HCT116 (cell line): ENCODE measurements at regions not wholly inside any gene's neighbourhood (a gene's known extent, or its start where the extent isn't known, plus 50 kb on each side); places are given as distances from the start of the nearest gene placed in this dataset.

Experiments
- ATAC-seq: fragments of 200-7000 bp; cut with Tn5 transposase; 2 replicates; pipeline ENCODE4 v1.9.1; 2020; ENCODE audit warnings: mild to moderate bottlenecking, moderate library complexity
- BruUV-seq: library from RNA; stranded (reverse); fragments of 400-500 nt; replicated peaks from 2 replicates; lab custom pipeline; 2021; lab: Mats Ljungman, UMichigan
- CTCF ChIA-PET: fragments of 300-600 bp; sonication (Branson Sonifier 250); formaldehyde crosslinking; loops from one replicate; lab custom pipeline; 2021; ENCODE audit warnings: antibody characterized with exemption; lab: Charles Lee
- POLR2A ChIA-PET: fragments of 300-600, 350-600 bp; sonication (Branson Sonifier 250); formaldehyde crosslinking; loops from one replicate; lab custom pipeline; 2021; ENCODE audit warnings: antibody characterized with exemption; lab: Charles Lee
- RAD21 ChIA-PET, 2 experiments: fragments of 300-600 bp; sonication (Branson Sonifier 250); formaldehyde crosslinking; loops; one replicate each; lab custom pipeline; 2023; ENCODE audit warnings: low total read pairs in 2 of 2; ENCODE audit not compliant: uncharacterized antibody in 2 of 2, unreplicated experiment in 2 of 2, low non-redundant PET in 1 of 2; lab: Charles Lee
- DNase-seq: peaks from one replicate; pipeline ENCODE4 v3.0.0-alpha.2; 2010; ENCODE audit warnings: low read depth, low spot score
- H2AFZ ChIP-seq: fragments of 200-600 bp; shearing (Covaris generic), sonication (generic); 2 replicates; pipeline ENCODE4 v1.6.1; 2017; ENCODE audit warnings: low read depth, mixed run types, mixed read lengths, antibody characterized with exemption, low read length; ENCODE audit not compliant: poor library complexity, severe bottlenecking
- H3K27ac ChIP-seq: 2 replicates; pipeline ENCODE4 v1.5.1; 2012; ENCODE audit warnings: low read depth, low read length
- H3K27me3 ChIP-seq: fragments of 200-600 bp; sonication (generic); 2 replicates; pipeline ENCODE4 v1.6.1; 2016; ENCODE audit warnings: mixed run types, low read length, mixed read lengths; ENCODE audit not compliant: insufficient read depth
- H3K36me3 ChIP-seq, 2 experiments: fragments of 200-500 bp in 1 of 2; fragments of 200-600 bp in 1 of 2; sonication (Bioruptor generic) in 1 of 2; sonication (generic) in 1 of 2; 2 replicates each; pipeline versions ENCODE4 v1.5.1 to v1.6.1; 2014 to 2016; ENCODE audit warnings: low read length in 2 of 2, inconsistent platforms in 1 of 2, mixed read lengths in 1 of 2, mixed run types in 1 of 2; ENCODE audit not compliant: insufficient read depth in 2 of 2, control insufficient read depth in 1 of 2
- H3K4me1 ChIP-seq, 2 experiments: fragments of 200-600 bp in 1 of 2; sonication (generic) in 1 of 2; 2 replicates each; pipeline versions ENCODE4 v1.5.1 to v1.6.1; 2012 to 2017; ENCODE audit warnings: low read length in 2 of 2, inconsistent platforms in 1 of 2, mild to moderate bottlenecking in 1 of 2, mixed read lengths in 1 of 2, mixed run types in 1 of 2, moderate library complexity in 1 of 2; ENCODE audit not compliant: insufficient read depth in 2 of 2, control insufficient read depth in 1 of 2
- H3K4me2 ChIP-seq: fragments of 200-600 bp; sonication (generic); 2 replicates; pipeline ENCODE4 v1.6.1; 2017; ENCODE audit warnings: mixed run types, low read length, mixed read lengths
- H3K4me3 ChIP-seq, 2 experiments: fragments of 200-600 bp in 1 of 2; sonication (generic) in 1 of 2; replicated peaks in 1 of 2; 2 replicates each; pipeline ENCODE4 v1.5.1; 2011 to 2016; ENCODE audit warnings: low read length in 2 of 2, control low read depth in 1 of 2, low read depth in 1 of 2, mild to moderate bottlenecking in 1 of 2, mixed read lengths in 1 of 2, mixed run types in 1 of 2
- H3K79me2 ChIP-seq: fragments of 200-600 bp; sonication (generic); 2 replicates; pipeline ENCODE4 v1.6.1; 2017; ENCODE audit warnings: mild to moderate bottlenecking, mixed run types, low read length, moderate library complexity, mixed read lengths; ENCODE audit not compliant: insufficient read depth
- H3K9ac ChIP-seq: fragments of 200-600 bp; sonication (generic); 2 replicates; pipeline ENCODE4 v1.6.1; 2016; ENCODE audit warnings: low read length, mixed read lengths
- H3K9me2 ChIP-seq: fragments of 200-600 bp; sonication (generic), shearing (Covaris generic); 2 replicates; pipeline ENCODE4 v1.6.1; 2017; ENCODE audit warnings: mixed run types, mild to moderate bottlenecking, moderate library complexity; ENCODE audit not compliant: insufficient read depth
- H3K9me3 ChIP-seq, 2 experiments: fragments of 200-500 bp in 1 of 2; fragments of 200-600 bp in 1 of 2; sonication (Bioruptor generic) in 1 of 2; sonication (generic) in 1 of 2; 2 replicates each; pipeline ENCODE4 v1.6.1; 2014 to 2017; ENCODE audit warnings: low read length in 2 of 2, mixed read lengths in 2 of 2, inconsistent platforms in 1 of 2, low read depth in 1 of 2, mild to moderate bottlenecking in 1 of 2, mixed run types in 1 of 2, moderate library complexity in 1 of 2; ENCODE audit not compliant: control insufficient read depth in 1 of 2, insufficient read depth in 1 of 2
- H4K20me1 ChIP-seq: fragments of 200-600 bp; sonication (generic), shearing (Covaris generic); 2 replicates; pipeline ENCODE4 v1.6.1; 2017; ENCODE audit warnings: mixed run types, mild to moderate bottlenecking, moderate library complexity; ENCODE audit not compliant: insufficient read depth
- CEBPB ChIP-seq: IDR thresholded peaks from 2 replicates; pipeline ENCODE4 v1.6.1; 2012; ENCODE audit warnings: low read depth
- ELF1 ChIP-seq: IDR thresholded peaks from 2 replicates; pipeline ENCODE4 v1.6.1; 2012; ENCODE audit warnings: low read depth, borderline replicate concordance
- EZH2phosphoT487 ChIP-seq: fragments of 200-600 bp; IDR thresholded peaks from 2 replicates; pipeline ENCODE4 v1.6.1; 2018; ENCODE audit warnings: antibody characterized with exemption, borderline replicate concordance
- FOSL1 ChIP-seq: IDR thresholded peaks from 2 replicates; pipeline ENCODE4 v1.6.1; 2012; ENCODE audit warnings: low read depth
- JUND ChIP-seq: IDR thresholded peaks from 2 replicates; pipeline ENCODE4 v1.6.1; 2012
- POLR2A ChIP-seq: IDR thresholded peaks from 2 replicates; pipeline ENCODE4 v1.7.0; 2011; ENCODE audit warnings: borderline replicate concordance; ENCODE audit not compliant: insufficient read depth, insufficient read length; ENCODE audit errors: extremely low read depth
- POLR2AphosphoS5 ChIP-seq: IDR thresholded peaks from 2 replicates; pipeline ENCODE4 v1.6.1; 2011; ENCODE audit warnings: mild to moderate bottlenecking, low read depth, low read length, moderate library complexity
- RAD21 ChIP-seq: IDR thresholded peaks from 2 replicates; pipeline ENCODE4 v1.6.1; 2012; ENCODE audit warnings: low read depth, mild to moderate bottlenecking
- SIN3A ChIP-seq: IDR thresholded peaks from 2 replicates; pipeline ENCODE4 v1.6.1; 2012; ENCODE audit warnings: low read depth
- SP1 ChIP-seq: IDR thresholded peaks from 2 replicates; pipeline ENCODE4 v1.6.1; 2012; ENCODE audit warnings: low read depth
- SRF ChIP-seq: IDR thresholded peaks from 2 replicates; pipeline ENCODE4 v1.6.1; 2012; ENCODE audit warnings: low read depth
- TCF7L2 ChIP-seq: IDR thresholded peaks from 2 replicates; pipeline ENCODE4 v1.7.0; 2011; ENCODE audit warnings: borderline replicate concordance, inconsistent platforms; ENCODE audit not compliant: insufficient read depth, insufficient read length; ENCODE audit errors: extremely low read depth
- YY1 ChIP-seq: IDR thresholded peaks from 2 replicates; pipeline ENCODE4 v1.6.1; 2011; ENCODE audit warnings: low read length, low read depth, moderate library complexity, mild to moderate bottlenecking; ENCODE audit not compliant: insufficient replicate concordance; ENCODE audit errors: extremely low read depth
- ZFX ChIP-seq: fragments of 450-650 bp; IDR thresholded peaks from 2 replicates; pipeline ENCODE4 v1.6.1; 2017
- ZNF274 ChIP-seq: fragments of 200-500 bp; sonication (Bioruptor generic); IDR thresholded peaks from 2 replicates; pipeline ENCODE4 v1.6.1; 2014; ENCODE audit warnings: mild to moderate bottlenecking, low read depth, low read length, inconsistent platforms
- intact Hi-C: fragments of 100-400 bp; cut with micrococcal nuclease; formaldehyde crosslinking; loops from 2 replicates; pipeline ENCODE4 v1.10.0; 2022
- TF ChIP-seq, protein P1 (sequence below): IDR thresholded peaks from 2 replicates; pipeline ENCODE4 v1.6.1; 2011; ENCODE audit warnings: mild to moderate bottlenecking, low read length, moderate library complexity; ENCODE audit not compliant: insufficient replicate concordance; ENCODE audit errors: extremely low read depth
- TF ChIP-seq, protein P2 (sequence below), 3 experiments: fragments of 200-600 bp in 1 of 3; sonication (generic) in 1 of 3; IDR thresholded peaks in 2 of 3; conservative IDR thresholded peaks in 1 of 3; 2 replicates each; pipeline ENCODE4 v1.5.1; 2012 to 2017; ENCODE audit warnings: low read depth in 2 of 3, low read length in 2 of 3, antibody characterized with exemption in 1 of 3, borderline replicate concordance in 1 of 3, control low read depth in 1 of 3, mild to moderate bottlenecking in 1 of 3, mixed read lengths in 1 of 3, mixed run types in 1 of 3, moderate library complexity in 1 of 3; ENCODE audit not compliant: insufficient read depth in 1 of 3
- TF ChIP-seq, protein P3 (sequence below): IDR thresholded peaks from 2 replicates; pipeline ENCODE4 v1.6.1; 2012
- TF ChIP-seq, protein P4 (sequence below): IDR thresholded peaks from 2 replicates; pipeline ENCODE4 v1.6.1; 2012; ENCODE audit warnings: low read depth
- TF ChIP-seq, protein P5 (sequence below): IDR thresholded peaks from 2 replicates; pipeline ENCODE4 v1.6.1; 2012

DNA sequence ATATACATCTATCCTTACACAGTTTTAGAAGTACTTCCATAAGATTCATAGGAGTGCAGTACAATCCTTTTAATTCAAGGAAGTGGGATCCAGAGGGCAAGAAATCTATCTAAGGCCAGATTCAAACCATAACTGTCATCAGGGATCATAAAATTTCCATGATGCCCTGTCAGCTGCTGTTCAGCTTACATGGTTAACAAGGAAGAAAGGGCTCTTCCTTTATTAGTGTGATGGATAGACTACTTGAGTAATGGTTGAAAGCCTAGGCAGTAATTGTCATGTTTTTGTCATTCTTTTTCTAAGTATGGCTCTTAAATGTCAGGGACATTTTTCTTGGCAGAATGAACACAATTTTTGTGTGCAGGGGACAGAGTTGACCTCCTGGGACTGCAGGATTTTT lies 159.8 kb upstream of the CXCL13 start:
- Histone ChIP-seq H3K9me2 (no peaks in the 10 kb centered on the region), H2AFZ (no peak overlapping the region), H3K27ac (no peak overlapping the region), H4K20me1 (no peaks in the 10 kb centered on the region), H3K9me3 (no peaks in the 10 kb centered on the region), H3K4me3 (no peak overlapping the region), H3K79me2 (no peaks in the 10 kb centered on the region), H3K9ac (no peak overlapping the region), H3K4me2 (no peak overlapping the region), H3K4me1 (no peaks in the 10 kb centered on the region), H3K27me3 (no peaks in the 10 kb centered on the region), H3K36me3 (no peaks in the 10 kb centered on the region)
- intact Hi-C loops = no loop called here
- ChIA-PET RAD21 (no interaction called here), CTCF (no interaction called here), POLR2A (no interaction called here)
- no TSS peak for BruUV-seq
- TF ChIP-seq ZNF274 (no peak), JUND (no peak), TCF7L2 (no peak), SIN3A (no peak), ZFX (no peak), POLR2A (no peak), POLR2AphosphoS5 (no peak), YY1 (no peak), SRF (no peak), RAD21 (no peak), SP1 (no peak), FOSL1 (no peak), CEBPB (no peak), EZH2phosphoT487 (no peak), ELF1 (no peak)
- TF ChIP-seq, protein P1, sequence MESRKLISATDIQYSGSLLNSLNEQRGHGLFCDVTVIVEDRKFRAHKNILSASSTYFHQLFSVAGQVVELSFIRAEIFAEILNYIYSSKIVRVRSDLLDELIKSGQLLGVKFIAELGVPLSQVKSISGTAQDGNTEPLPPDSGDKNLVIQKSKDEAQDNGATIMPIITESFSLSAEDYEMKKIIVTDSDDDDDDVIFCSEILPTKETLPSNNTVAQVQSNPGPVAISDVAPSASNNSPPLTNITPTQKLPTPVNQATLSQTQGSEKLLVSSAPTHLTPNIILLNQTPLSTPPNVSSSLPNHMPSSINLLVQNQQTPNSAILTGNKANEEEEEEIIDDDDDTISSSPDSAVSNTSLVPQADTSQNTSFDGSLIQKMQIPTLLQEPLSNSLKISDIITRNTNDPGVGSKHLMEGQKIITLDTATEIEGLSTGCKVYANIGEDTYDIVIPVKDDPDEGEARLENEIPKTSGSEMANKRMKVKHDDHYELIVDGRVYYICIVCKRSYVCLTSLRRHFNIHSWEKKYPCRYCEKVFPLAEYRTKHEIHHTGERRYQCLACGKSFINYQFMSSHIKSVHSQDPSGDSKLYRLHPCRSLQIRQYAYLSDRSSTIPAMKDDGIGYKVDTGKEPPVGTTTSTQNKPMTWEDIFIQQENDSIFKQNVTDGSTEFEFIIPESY = no peak
- TF ChIP-seq, protein P2, sequence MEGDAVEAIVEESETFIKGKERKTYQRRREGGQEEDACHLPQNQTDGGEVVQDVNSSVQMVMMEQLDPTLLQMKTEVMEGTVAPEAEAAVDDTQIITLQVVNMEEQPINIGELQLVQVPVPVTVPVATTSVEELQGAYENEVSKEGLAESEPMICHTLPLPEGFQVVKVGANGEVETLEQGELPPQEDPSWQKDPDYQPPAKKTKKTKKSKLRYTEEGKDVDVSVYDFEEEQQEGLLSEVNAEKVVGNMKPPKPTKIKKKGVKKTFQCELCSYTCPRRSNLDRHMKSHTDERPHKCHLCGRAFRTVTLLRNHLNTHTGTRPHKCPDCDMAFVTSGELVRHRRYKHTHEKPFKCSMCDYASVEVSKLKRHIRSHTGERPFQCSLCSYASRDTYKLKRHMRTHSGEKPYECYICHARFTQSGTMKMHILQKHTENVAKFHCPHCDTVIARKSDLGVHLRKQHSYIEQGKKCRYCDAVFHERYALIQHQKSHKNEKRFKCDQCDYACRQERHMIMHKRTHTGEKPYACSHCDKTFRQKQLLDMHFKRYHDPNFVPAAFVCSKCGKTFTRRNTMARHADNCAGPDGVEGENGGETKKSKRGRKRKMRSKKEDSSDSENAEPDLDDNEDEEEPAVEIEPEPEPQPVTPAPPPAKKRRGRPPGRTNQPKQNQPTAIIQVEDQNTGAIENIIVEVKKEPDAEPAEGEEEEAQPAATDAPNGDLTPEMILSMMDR (IDR thresholded peaks at IDR 0.05 in 2 of 3, conservative IDR thresholded peaks at IDR 0.05 in 1 of 3; ENCODE audit: borderline replicate concordance in 1 of 3, insufficient read depth in 1 of 3, low read depth in 2 of 3, low read length in 2 of 3) = no peak
- TF ChIP-seq, protein P3, sequence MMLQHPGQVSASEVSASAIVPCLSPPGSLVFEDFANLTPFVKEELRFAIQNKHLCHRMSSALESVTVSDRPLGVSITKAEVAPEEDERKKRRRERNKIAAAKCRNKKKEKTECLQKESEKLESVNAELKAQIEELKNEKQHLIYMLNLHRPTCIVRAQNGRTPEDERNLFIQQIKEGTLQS = no peak
- TF ChIP-seq, protein P4, sequence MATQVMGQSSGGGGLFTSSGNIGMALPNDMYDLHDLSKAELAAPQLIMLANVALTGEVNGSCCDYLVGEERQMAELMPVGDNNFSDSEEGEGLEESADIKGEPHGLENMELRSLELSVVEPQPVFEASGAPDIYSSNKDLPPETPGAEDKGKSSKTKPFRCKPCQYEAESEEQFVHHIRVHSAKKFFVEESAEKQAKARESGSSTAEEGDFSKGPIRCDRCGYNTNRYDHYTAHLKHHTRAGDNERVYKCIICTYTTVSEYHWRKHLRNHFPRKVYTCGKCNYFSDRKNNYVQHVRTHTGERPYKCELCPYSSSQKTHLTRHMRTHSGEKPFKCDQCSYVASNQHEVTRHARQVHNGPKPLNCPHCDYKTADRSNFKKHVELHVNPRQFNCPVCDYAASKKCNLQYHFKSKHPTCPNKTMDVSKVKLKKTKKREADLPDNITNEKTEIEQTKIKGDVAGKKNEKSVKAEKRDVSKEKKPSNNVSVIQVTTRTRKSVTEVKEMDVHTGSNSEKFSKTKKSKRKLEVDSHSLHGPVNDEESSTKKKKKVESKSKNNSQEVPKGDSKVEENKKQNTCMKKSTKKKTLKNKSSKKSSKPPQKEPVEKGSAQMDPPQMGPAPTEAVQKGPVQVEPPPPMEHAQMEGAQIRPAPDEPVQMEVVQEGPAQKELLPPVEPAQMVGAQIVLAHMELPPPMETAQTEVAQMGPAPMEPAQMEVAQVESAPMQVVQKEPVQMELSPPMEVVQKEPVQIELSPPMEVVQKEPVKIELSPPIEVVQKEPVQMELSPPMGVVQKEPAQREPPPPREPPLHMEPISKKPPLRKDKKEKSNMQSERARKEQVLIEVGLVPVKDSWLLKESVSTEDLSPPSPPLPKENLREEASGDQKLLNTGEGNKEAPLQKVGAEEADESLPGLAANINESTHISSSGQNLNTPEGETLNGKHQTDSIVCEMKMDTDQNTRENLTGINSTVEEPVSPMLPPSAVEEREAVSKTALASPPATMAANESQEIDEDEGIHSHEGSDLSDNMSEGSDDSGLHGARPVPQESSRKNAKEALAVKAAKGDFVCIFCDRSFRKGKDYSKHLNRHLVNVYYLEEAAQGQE = no peak
- TF ChIP-seq, protein P5, sequence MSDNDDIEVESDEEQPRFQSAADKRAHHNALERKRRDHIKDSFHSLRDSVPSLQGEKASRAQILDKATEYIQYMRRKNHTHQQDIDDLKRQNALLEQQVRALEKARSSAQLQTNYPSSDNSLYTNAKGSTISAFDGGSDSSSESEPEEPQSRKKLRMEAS = no peak
- DNase-seq (no peak), ATAC-seq (no peak)
